Stimulated activated memory B cell treated with anti-CD40 and anti-IgM and Interleukin-4, amounts not matched to agents 10 μg/mL and 1 μg/mL and 100 μg/mL, for 72 hours (primary cell): ENCODE measurements at regions not wholly inside any gene's neighbourhood (a gene's known extent, or its start where the extent isn't known, plus 50 kb on each side); places are given as distances from the start of the nearest gene placed in this dataset.

Experiments
- ATAC-seq: fragments of 150-1000 bp; cut with Tn5 transposase; 2 replicates; pipeline ENCODE4 v1.10.0; 2021
- H3K27ac Mint-ChIP-seq: one replicate; pipeline ENCODE4 v1.8.0; 2022; ENCODE audit warnings: mild to moderate bottlenecking, mixed read lengths
- H3K27me3 Mint-ChIP-seq: one replicate; pipeline ENCODE4 v1.8.0; 2022; ENCODE audit warnings: mixed read lengths
- H3K36me3 Mint-ChIP-seq: one replicate; pipeline ENCODE4 v1.8.0; 2022; ENCODE audit warnings: mixed read lengths
- H3K4me1 Mint-ChIP-seq: one replicate; pipeline ENCODE4 v1.8.0; 2022; ENCODE audit warnings: mixed read lengths
- H3K4me3 Mint-ChIP-seq: one replicate; pipeline ENCODE4 v1.8.0; 2022; ENCODE audit warnings: mild to moderate bottlenecking, moderate library complexity, mixed read lengths
- H3K9me3 Mint-ChIP-seq: one replicate; pipeline ENCODE4 v1.8.0; 2022; ENCODE audit warnings: mixed read lengths

DNA sequence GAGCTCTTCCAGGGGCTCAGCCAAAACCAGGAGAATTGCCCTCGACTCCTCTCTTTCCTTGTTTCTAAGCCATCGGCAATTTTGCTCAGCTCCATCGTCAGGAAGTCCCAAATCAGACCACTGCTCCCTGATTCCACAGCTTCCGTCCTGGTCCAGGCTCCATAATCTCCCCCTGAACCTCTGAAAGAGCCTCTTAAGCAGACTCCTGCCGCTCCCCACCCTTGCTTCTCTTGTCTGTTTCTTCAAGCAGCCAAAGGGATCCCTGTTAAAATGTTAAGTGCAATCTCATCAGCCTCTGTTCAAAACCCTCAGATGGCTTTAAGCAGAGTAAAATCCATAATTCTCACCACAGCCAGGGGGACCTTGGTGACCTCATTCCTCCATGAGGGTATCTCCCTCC lies 244.7 kb upstream of the SPTLC3 start:
- H3K27me3 Mint-ChIP-seq: no peaks in the 10 kb centered on the region
- no peak overlapping the region for H3K4me3 Mint-ChIP-seq
- peaks cover 3% of the 10 kb centered on the region for H3K9me3 Mint-ChIP-seq
- H3K36me3 Mint-ChIP-seq: no peaks in the 10 kb centered on the region
- no peak for ATAC-seq
- H3K4me1 Mint-ChIP-seq: no peaks in the 10 kb centered on the region
- H3K27ac Mint-ChIP-seq: no peak overlapping the region

DNA sequence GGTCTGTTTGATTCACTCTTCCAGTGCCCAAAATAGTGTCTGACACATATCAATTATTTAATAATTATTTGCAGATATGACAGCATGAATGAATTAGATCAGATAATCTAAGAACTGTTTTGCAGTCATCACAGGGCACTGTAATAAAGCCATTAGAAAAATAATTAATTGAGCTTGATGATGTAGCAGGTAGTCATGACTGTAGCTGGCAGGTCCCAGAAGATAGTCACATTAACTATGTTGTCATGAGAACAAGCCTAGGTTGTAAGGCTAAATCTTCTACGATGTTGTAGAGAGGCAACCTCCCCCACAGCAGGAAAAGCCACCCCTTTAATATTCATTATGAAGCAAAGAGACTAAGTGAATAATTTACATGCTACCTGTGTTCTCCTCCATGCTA lies 243.9 kb upstream of the SPTLC3 start:
- no peaks in the 10 kb centered on the region for H3K27me3 Mint-ChIP-seq
- peaks cover 7% of the 10 kb centered on the region for H3K9me3 Mint-ChIP-seq
- H3K4me1 Mint-ChIP-seq: no peaks in the 10 kb centered on the region
- no peak overlapping the region for H3K27ac Mint-ChIP-seq
- no peak overlapping the region for H3K4me3 Mint-ChIP-seq
- ATAC-seq: no peak
- H3K36me3 Mint-ChIP-seq: no peaks in the 10 kb centered on the region

DNA sequence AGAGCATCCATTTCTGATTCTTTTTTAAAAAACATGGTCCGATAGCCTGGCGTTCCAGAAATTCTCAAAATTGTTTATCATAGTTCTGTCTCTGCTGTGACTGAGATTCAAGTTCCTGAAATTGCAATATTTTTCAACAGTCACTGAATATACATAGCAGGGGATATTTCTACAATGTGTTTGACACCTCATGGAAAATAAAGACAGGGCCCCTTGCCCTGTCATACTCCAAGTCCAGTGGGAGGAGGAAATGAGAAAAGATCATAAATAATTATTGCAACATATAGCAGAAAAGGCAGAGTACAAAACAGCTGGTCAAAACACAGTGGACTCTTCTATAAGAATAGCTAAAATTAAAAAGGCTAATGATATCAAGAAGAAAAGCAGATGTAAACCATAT lies 234.8 kb upstream of the SPTLC3 start:
- no peak overlapping the region for H3K27ac Mint-ChIP-seq
- H3K4me1 Mint-ChIP-seq: no peaks in the 10 kb centered on the region
- no peak overlapping the region for H3K4me3 Mint-ChIP-seq
- no peak for ATAC-seq
- H3K27me3 Mint-ChIP-seq: no peaks in the 10 kb centered on the region
- peaks cover 17% of the 10 kb centered on the region for H3K9me3 Mint-ChIP-seq
- no peaks in the 10 kb centered on the region for H3K36me3 Mint-ChIP-seq

DNA sequence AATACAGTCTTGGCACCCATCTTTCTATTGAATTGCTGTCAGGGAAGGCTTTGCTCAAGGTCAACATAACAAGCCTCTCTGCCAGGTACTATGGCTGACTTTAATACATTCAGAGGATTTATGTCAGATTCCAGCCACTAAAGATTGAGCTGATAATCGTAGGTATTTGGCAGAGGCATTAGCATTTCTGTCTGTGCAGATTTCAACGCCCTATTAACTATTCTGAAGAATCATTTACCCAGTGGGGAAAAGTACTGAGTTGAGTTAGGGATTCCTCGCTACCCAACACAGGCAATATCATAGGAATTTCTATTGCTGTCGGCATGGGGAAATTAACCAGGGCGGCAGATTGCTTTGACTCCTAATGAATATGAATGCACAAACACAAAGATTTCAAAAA lies 233.7 kb upstream of the SPTLC3 start:
- no peaks in the 10 kb centered on the region for H3K4me1 Mint-ChIP-seq
- H3K27ac Mint-ChIP-seq: no peak overlapping the region
- H3K4me3 Mint-ChIP-seq: no peak overlapping the region
- no peaks in the 10 kb centered on the region for H3K27me3 Mint-ChIP-seq
- no peaks in the 10 kb centered on the region for H3K36me3 Mint-ChIP-seq
- H3K9me3 Mint-ChIP-seq: peaks cover 13% of the 10 kb centered on the region
- ATAC-seq: no peak

DNA sequence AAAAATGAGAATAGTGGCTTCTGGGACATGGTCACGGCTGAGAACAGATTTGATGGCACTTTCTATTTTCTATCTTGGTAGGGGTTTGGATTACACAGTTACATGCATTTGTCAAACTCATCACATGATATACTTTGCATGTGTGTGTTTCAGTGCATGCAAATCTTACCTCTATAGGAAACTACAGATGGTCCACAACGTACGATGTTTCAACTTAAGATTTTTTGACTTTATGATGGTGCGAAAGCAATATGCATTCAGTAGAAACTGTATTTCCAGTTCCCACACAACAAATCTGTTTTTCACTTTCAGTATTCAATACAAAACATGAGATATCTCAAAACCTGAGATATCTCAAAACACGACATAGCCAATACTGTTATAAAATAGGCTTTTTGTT lies 231.8 kb upstream of the SPTLC3 start:
- no peaks in the 10 kb centered on the region for H3K27me3 Mint-ChIP-seq
- H3K4me1 Mint-ChIP-seq: no peaks in the 10 kb centered on the region
- peaks cover 12% of the 10 kb centered on the region for H3K9me3 Mint-ChIP-seq
- no peak overlapping the region for H3K27ac Mint-ChIP-seq
- no peaks in the 10 kb centered on the region for H3K36me3 Mint-ChIP-seq
- no peak for ATAC-seq
- no peak overlapping the region for H3K4me3 Mint-ChIP-seq

DNA sequence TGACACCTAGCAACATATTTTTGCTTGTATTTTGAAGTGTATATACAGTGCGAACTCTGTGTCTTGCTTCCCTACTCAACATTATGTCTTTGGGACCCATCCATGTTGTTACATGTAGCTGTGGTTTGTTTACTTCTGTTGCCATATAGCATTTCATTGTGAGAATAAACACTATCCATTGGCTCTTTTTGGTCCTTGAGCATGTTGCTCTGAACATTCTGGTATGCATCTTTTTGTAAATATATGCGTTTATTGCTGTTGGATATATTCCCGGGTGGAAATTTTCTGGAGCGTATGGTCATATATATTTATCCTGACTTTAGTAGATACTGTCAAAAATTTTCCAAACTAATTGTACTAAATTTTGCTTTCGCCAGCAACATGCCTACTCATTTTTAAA lies 222.5 kb upstream of the SPTLC3 start:
- H3K4me3 Mint-ChIP-seq: no peak overlapping the region
- H3K36me3 Mint-ChIP-seq: no peaks in the 10 kb centered on the region
- no peaks in the 10 kb centered on the region for H3K9me3 Mint-ChIP-seq
- no peak overlapping the region for H3K27ac Mint-ChIP-seq
- no peaks in the 10 kb centered on the region for H3K4me1 Mint-ChIP-seq
- ATAC-seq: no peak
- no peaks in the 10 kb centered on the region for H3K27me3 Mint-ChIP-seq

DNA sequence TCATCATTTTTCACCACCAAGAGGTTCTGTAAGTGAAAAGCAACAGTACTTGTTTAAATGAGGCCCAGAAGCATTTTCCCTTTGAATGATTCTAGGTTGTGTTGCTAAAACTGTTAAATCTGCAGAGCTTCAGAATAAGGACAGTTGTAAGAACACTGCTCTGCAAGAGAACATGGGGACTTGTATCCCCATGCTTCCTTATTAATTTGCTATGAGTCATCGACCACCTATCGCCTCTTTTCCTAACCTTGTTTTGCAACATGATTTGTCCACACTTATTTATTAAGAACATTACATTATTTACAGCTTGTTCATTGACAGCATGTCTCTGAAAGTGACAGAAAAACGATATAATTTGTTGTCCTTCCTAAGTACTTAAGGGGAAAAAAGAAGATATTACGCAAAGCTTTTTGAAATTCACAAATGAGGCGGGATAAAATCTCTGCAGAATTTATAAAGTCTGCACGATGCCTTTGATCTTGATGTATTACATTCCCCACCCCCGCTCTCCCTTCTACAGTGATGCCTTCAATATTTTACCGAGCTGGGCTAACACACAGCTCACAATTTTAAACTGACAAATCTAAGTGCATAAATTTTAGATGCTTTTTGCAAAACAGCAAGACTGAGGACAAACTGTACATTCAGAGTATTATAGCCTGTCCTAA lies 220.0 kb upstream of the SPTLC3 start:
- no peaks in the 10 kb centered on the region for H3K36me3 Mint-ChIP-seq
- H3K27me3 Mint-ChIP-seq: no peaks in the 10 kb centered on the region
- no peak overlapping the region for H3K4me3 Mint-ChIP-seq
- no peak for ATAC-seq
- H3K9me3 Mint-ChIP-seq: no peaks in the 10 kb centered on the region
- no peak overlapping the region for H3K27ac Mint-ChIP-seq
- no peaks in the 10 kb centered on the region for H3K4me1 Mint-ChIP-seq

DNA sequence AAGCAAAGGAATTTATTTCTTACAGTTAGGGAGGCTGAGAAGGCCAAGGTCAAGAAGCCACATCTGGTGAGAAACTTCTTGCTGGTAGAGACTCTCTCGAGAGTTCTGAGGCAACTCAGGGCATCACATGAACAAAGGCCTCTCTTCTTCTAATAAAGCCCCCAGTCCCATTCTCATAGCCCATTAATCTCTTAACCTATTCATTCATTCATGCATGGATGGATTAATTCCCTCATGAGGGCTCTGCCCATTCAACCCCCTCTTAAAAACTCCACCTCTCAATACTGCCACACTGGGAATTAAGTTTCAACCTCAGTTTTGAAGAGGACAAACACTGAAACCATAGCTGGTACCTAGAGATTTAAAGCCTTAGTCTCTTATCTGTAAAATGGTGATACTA lies 217.9 kb upstream of the SPTLC3 start:
- no peak for ATAC-seq
- Mint-ChIP-seq H3K4me3 (no peak overlapping the region), H3K36me3 (no peaks in the 10 kb centered on the region), H3K27ac (no peak overlapping the region), H3K27me3 (no peaks in the 10 kb centered on the region), H3K4me1 (no peaks in the 10 kb centered on the region), H3K9me3 (no peaks in the 10 kb centered on the region)

DNA sequence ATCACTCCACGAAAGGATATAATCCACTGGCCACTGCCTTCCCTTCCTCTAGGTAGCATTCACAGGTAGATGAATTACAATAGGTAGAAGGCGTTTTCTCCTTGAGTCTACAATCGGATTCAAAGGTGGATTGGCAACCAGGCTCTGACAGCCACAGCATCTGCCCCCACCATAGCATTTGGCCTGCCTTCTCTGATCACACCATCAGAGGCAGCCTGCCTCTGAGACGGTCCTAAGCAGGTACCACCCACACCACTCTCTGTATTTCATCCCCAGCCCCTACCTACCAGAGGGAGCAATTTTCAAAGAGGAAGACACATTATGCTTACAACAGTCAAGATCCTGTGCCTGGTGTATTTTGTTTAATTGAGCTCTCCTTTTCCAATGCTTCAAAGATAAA lies 210.5 kb upstream of the SPTLC3 start:
- no peaks in the 10 kb centered on the region for H3K9me3 Mint-ChIP-seq

DNA sequence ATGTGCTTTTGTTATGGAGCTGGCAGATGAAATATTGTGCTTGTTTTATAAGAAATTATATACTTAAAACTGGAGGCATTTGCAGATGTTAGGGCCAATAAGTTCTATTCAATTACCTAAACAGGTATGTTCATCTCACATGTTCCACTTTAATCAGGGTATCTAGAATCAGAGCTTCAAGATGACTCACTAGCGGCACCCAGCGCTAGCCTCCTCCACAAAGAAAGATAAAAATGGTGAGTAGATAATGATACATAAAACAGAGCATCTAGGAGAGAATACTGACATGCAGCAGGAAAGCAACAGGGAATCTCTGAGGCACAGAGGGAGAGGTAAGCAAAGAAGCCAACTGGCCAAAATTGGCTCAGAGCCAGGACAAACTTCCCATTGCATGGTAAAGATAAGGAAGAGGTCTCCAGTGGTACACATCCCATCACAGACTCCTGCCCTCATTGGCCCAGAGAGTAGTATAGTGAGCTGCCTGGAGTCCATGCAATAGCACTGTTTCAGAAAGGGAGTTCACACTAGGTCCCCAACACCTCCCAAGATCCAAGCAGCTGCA lies 200.7 kb upstream of the SPTLC3 start:
- no peak for ATAC-seq
- Mint-ChIP-seq H3K27me3 (no peaks in the 10 kb centered on the region), H3K27ac (no peak overlapping the region), H3K4me3 (no peak overlapping the region), H3K36me3 (no peaks in the 10 kb centered on the region), H3K9me3 (peaks cover 8% of the 10 kb centered on the region), H3K4me1 (no peaks in the 10 kb centered on the region)

More for the DNA sequence above, 210.5 kb upstream of the SPTLC3 start:
- no peaks in the 10 kb centered on the region for H3K4me1 Mint-ChIP-seq
- H3K4me3 Mint-ChIP-seq: no peak overlapping the region
- H3K27ac Mint-ChIP-seq: no peak overlapping the region
- ATAC-seq: no peak
- H3K27me3 Mint-ChIP-seq: no peaks in the 10 kb centered on the region
- no peaks in the 10 kb centered on the region for H3K36me3 Mint-ChIP-seq

DNA sequence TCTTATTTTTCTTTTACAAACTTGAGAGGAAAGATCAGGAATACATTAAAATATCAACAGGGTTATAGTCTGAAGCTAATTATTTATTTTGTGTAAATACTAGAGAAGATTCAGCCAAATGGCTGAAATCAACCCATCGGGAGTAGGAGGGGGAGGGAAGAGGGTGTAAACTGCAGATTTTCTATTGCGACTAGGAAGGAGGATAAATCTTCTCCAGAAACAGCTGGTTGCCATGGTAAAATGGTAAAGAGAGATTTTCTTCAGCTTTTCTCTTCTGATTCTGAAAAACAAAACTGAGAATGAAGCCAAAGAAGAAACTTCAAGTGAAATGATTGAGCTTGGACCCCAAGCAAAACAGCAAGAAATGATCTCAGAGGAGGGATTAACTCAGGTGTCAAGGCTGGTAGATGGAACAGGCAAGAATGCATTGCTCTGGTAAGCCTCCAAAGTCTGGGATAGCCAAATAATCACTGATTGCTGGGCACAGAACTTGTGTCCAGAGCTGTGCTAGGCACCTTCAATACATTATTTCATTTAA lies 193.5 kb upstream of the SPTLC3 start:
- no peak overlapping the region for H3K27ac Mint-ChIP-seq
- H3K36me3 Mint-ChIP-seq: no peaks in the 10 kb centered on the region
- H3K4me1 Mint-ChIP-seq: no peaks in the 10 kb centered on the region
- no peak overlapping the region for H3K4me3 Mint-ChIP-seq
- peaks cover 7% of the 10 kb centered on the region for H3K9me3 Mint-ChIP-seq
- no peaks in the 10 kb centered on the region for H3K27me3 Mint-ChIP-seq
- ATAC-seq: no peak

DNA sequence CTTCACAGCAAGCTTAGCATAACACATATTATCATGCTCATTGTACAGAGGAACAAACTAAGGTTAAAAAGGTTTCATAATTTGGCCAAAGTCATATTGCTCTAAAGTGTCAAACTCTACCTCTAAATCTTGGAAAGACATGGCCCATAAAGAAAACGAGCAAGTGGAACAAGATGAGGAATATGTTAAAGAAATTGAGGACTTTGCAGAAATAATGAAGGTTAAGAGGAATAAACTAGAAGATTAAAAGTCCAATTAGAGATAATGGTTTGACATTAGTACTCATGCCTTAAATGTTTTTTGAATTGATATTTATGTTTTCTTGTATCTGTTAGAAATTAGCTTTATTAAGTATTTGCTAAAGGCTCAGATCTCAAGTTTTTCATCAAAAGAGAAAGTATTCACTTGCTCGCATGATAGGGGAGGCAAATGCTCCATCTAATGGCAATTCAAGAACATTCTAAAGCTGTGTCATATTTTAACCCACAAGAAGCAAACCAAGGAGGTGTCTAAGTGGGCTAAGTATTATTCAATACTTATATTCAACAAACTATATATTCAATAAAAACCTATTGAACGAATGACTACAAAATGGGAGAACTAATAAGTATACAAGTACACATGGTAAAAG lies 192.9 kb upstream of the SPTLC3 start:
- no peak overlapping the region for H3K27ac Mint-ChIP-seq
- H3K27me3 Mint-ChIP-seq: no peaks in the 10 kb centered on the region
- ATAC-seq: no peak
- no peak overlapping the region for H3K4me3 Mint-ChIP-seq
- no peaks in the 10 kb centered on the region for H3K4me1 Mint-ChIP-seq
- peaks cover 7% of the 10 kb centered on the region for H3K9me3 Mint-ChIP-seq
- H3K36me3 Mint-ChIP-seq: no peaks in the 10 kb centered on the region

DNA sequence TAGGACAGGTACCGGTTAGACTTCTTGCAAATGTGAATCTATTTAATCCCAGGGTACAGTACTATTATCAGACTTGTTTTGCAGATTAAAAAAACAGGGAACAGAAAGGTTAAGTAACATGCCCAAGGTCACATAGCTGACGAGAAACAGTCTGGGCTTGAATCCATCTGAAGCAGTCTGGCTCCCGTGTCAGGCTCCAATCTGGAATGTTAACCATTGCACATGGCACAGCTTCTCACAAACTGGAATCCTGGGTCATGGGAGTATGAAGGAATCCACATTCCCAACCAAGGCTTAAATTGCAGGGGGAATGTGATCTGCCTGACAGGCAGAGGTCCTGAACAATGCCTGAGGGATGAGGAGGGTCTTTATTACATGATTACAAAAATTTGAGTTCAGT lies 187.5 kb upstream of the SPTLC3 start:
- Mint-ChIP-seq H3K9me3 (no peaks in the 10 kb centered on the region), H3K4me1 (no peaks in the 10 kb centered on the region), H3K36me3 (no peaks in the 10 kb centered on the region), H3K27me3 (no peaks in the 10 kb centered on the region), H3K27ac (no peak overlapping the region), H3K4me3 (no peak overlapping the region)
- no peak for ATAC-seq

DNA sequence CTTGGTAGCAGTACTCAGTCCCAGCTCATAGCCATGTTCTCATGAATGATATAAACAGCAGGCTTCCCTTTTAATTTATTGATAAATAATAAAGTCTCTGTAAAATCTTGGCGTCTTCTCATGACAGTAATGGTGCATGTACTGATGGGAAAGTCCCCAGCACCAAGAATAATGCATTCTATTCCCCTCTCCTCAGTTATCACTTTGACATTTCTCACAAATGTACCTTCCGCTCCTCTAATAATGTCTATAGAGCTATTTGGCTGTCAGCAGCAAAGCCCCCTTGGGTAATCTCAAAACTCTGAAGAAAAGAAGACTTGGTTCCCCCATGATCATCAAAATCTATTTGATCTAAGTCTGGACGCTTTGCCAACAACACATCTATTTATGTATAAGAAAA lies 185.0 kb upstream of the SPTLC3 start:
- H3K27me3 Mint-ChIP-seq: no peaks in the 10 kb centered on the region
- no peak for ATAC-seq
- H3K9me3 Mint-ChIP-seq: peaks cover 3% of the 10 kb centered on the region
- no peak overlapping the region for H3K4me3 Mint-ChIP-seq
- no peak overlapping the region for H3K27ac Mint-ChIP-seq
- H3K36me3 Mint-ChIP-seq: no peaks in the 10 kb centered on the region
- no peaks in the 10 kb centered on the region for H3K4me1 Mint-ChIP-seq

DNA sequence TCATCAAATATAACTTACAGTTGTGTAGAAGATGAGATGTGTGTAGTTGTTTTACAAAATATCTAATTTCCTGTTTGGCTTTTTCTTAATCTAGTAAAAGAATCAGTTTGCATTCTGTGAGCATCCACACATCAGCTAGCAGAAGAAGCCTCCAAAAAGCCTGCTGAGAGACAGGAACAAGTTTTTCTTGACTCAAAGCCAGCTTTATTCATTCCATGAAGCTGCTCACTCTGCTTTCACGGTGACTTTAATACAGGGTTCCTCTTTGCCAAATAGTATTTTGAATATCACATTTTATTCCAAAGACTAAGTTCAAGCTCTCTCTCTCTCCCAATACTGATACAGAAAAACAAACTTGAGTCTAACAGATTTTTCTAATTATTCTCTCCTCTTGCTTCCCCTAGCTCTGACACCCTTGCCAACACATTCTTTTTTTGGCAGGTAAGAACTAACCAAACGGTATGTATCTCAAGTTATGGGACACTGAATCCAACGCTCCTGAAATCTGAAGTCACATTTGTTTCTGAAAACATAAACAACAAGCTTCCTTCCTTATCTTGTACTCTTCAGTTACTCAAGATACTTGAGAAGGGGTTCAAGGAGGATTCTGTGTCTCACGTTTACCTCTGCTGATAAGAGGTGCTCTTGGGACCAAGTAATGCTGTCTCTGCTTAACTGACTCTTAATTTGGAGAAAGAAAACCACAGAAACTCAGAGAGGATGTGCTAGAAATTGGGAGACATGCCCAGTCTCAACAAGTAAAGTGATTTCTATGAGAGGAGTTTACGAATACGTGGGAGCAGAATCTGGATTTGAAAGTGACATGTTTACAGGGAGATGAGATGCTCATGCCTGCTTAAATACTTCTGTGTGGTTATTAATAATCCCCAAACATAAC lies 184.2 kb upstream of the SPTLC3 start:
- no peaks in the 10 kb centered on the region for H3K4me1 Mint-ChIP-seq
- no peak for ATAC-seq
- no peak overlapping the region for H3K27ac Mint-ChIP-seq
- H3K27me3 Mint-ChIP-seq: no peaks in the 10 kb centered on the region
- H3K36me3 Mint-ChIP-seq: no peaks in the 10 kb centered on the region
- H3K4me3 Mint-ChIP-seq: no peak overlapping the region
- H3K9me3 Mint-ChIP-seq: peaks cover 3% of the 10 kb centered on the region
